GM12874 (cell line): ENCODE measurements at regions not wholly inside any gene's neighbourhood (a gene's known extent, or its start where the extent isn't known, plus 50 kb on each side); places are given as distances from the start of the nearest gene placed in this dataset.

Experiments
- CTCF ChIP-seq: IDR thresholded peaks from 2 replicates; pipeline ENCODE4 v1.5.1; 2011; ENCODE audit warnings: low read depth, mild to moderate bottlenecking, control low read depth, low read length, moderate library complexity; ENCODE audit not compliant: insufficient read depth

- TF ChIP-seq CTCF: no peak
Observed at GRCh38 chr3:46114323-46114988, 87.2 kb upstream of the XCR1 start.

- no peak for TF ChIP-seq CTCF
Observed at GRCh38 chr3:46113608-46114007, 86.3 kb upstream of the XCR1 start.

DNA sequence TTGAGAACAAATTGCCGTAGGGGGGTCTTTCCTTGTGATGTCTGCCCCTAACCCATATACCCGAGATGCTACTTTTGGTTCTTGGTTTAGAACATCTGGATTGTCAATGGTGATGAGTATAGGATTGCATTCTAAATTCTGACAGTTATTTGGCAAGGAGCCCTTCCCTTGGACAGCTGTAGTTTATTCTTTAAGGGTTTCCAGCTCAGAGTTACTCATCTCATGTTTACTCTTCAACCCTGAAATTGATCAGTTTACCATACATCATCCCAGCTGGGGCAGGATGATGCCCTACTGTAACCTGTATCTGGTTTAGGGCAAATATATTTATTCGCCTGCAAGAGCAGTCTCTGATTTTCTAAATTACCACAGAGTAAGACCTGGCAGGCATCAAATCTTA is 85.7 kb upstream of the XCR1 start:
- TF ChIP-seq CTCF: no peak

GRCh38 chr3:46112296-46112695 is 85.0 kb upstream of the XCR1 start:
- no peak for TF ChIP-seq CTCF

DNA sequence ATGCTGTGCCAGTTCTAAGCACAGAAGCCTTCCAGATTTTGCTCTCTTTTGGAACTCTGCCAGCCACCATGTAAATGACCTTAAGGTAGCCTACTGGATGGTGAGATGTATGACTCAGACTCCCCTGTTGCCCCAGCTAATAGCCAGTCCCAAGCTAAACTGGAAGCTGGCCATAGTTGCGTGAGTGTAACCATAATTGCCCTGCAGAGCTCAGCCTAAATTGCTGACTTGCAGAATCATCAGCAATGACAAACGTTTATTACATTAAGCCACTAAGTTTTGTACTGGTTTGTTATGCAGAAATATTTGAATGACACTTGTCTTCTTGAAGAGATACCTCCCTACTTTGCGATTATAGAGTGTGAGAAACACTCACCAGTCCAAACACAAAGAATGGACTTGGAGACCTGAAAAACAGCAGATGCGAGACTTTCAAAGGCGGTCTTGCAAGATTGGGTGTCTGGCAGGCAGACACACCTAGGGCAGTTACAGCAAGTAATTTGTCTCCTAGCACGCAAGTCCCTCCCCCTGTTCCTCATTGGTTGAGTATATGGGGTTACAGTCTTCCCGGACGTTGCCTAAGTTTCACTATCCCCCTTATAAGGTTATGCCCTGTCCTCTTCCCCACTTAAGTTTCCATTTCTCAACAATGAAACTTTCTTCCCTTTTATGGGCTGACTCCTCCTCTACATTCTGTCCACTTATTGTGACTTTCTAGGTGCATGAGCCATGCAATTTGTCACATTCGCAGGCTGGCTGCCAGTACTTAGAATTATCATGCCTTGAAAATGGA is 83.6 kb upstream of the XCR1 start:
- no peak for TF ChIP-seq CTCF

DNA sequence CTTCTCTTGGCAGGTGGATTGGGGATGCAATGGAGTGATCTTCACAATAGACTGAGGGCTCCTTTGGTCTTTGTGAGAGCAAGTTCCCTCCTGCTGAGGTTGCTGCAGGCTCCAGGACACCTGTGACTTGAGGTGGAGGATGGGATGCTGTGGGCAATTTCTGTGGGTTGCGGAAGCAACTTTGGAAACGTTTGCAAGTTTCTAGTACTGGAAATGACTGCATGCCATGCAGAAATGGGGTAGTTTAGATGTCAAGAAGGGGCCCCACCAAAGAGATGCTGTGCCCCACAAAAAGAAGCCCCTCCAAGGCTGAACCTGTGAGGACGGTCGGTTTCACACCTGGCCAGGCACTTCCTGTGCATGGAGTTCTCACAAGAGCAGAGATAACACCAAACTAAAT is 80.4 kb upstream of the XCR1 start:
- no peak for TF ChIP-seq CTCF

- TF ChIP-seq CTCF: no peak
Observed at GRCh38 chr3:46105306-46105919, 78.1 kb upstream of the XCR1 start.
